PC-9 (cell line): ENCODE measurements at regions not wholly inside any gene's neighbourhood (a gene's known extent, or its start where the extent isn't known, plus 50 kb on each side); places are given as distances from the start of the nearest gene placed in this dataset.

Experiments used
- BruUV-seq: library from RNA; stranded (reverse); fragments of 400-500 nt; replicated peaks from 2 replicates; lab custom pipeline; 2021; lab: Mats Ljungman, UMichigan
- CTCF ChIA-PET: fragments of 300-600 bp; sonication (Branson Sonifier 250); formaldehyde crosslinking; loops from one replicate; lab custom pipeline; 2022; ENCODE audit warnings: antibody characterized with exemption; lab: Charles Lee
- POLR2A ChIA-PET: fragments of 300-600 bp; sonication (Branson Sonifier 250); formaldehyde crosslinking; loops from one replicate; lab custom pipeline; 2022; ENCODE audit warnings: antibody characterized with exemption; ENCODE audit not compliant: unreplicated experiment; lab: Charles Lee
- DNase-seq, 2 experiments: peaks; one replicate each; pipeline versions ENCODE4 v3.0.0 to v3.0.0-alpha.2; 2015 to 2022; ENCODE audit warnings: mixed read lengths in 1 of 2
- H2AFZ ChIP-seq: fragments of 200-600 bp; sonication (generic); 2 replicates; pipeline ENCODE4 v1.8.1; 2017; ENCODE audit warnings: antibody characterized with exemption
- H3F3A ChIP-seq: fragments of 200-600 bp; sonication (generic); 2 replicates; pipeline ENCODE4 v1.8.1; 2017; ENCODE audit warnings: antibody characterized with exemption, mild to moderate bottlenecking, low read depth; ENCODE audit not compliant: insufficient read depth
- H3K27ac ChIP-seq: fragments of 200-600 bp; sonication (generic); 2 replicates; pipeline ENCODE4 v1.6.1; 2016; ENCODE audit warnings: mixed run types
- H3K27me3 ChIP-seq: fragments of 200-600 bp; sonication (generic); 2 replicates; pipeline ENCODE4 v1.6.1; 2016; ENCODE audit warnings: low read depth, mixed run types; ENCODE audit not compliant: insufficient read depth
- H3K36me3 ChIP-seq: fragments of 200-600 bp; sonication (generic); 2 replicates; pipeline ENCODE4 v1.6.1; 2016; ENCODE audit warnings: low read depth, mixed run types
- H3K4me1 ChIP-seq: fragments of 200-600 bp; sonication (generic); replicated peaks from 2 replicates; pipeline ENCODE4 v1.6.1; 2016; ENCODE audit warnings: mixed run types; ENCODE audit not compliant: insufficient read depth
- H3K4me2 ChIP-seq: fragments of 200-600 bp; sonication (generic); 2 replicates; pipeline ENCODE4 v1.6.1; 2017; ENCODE audit warnings: mixed run types
- H3K4me3 ChIP-seq: fragments of 200-600 bp; sonication (generic); 2 replicates; pipeline ENCODE4 v1.6.1; 2016; ENCODE audit warnings: mixed run types
- H3K79me2 ChIP-seq: fragments of 200-600 bp; sonication (generic); 2 replicates; pipeline ENCODE4 v1.6.1; 2017; ENCODE audit warnings: low read depth, mixed run types
- H3K9me2 ChIP-seq: fragments of 200-600 bp; sonication (generic); 2 replicates; pipeline ENCODE4 v1.8.1; 2017; ENCODE audit warnings: mild to moderate bottlenecking; ENCODE audit not compliant: insufficient read depth
- H3K9me3 ChIP-seq: fragments of 200-600 bp; sonication (generic); 2 replicates; pipeline ENCODE4 v1.8.1; 2016; ENCODE audit warnings: low read depth; ENCODE audit not compliant: insufficient read depth
- H4K20me1 ChIP-seq: fragments of 200-600 bp; sonication (generic); 2 replicates; pipeline ENCODE4 v1.8.1; 2017; ENCODE audit not compliant: insufficient read depth
- EZH2 ChIP-seq: fragments of 200-600 bp; sonication (generic); IDR thresholded peaks from 2 replicates; pipeline ENCODE4 v1.8.0; 2017; ENCODE audit warnings: antibody characterized with exemption, low read depth
- intact Hi-C: fragments of 100-400 bp; cut with micrococcal nuclease; formaldehyde crosslinking; loops from one replicate; pipeline ENCODE4 v1.10.0; 2022; ENCODE audit not compliant: unreplicated experiment
- TF ChIP-seq, protein P1 (sequence below): fragments of 200-600 bp; sonication (generic); conservative IDR thresholded peaks from 2 replicates; pipeline ENCODE4 v1.6.1; 2017; ENCODE audit warnings: mixed run types, antibody characterized with exemption, mild to moderate bottlenecking, moderate library complexity

DNA sequence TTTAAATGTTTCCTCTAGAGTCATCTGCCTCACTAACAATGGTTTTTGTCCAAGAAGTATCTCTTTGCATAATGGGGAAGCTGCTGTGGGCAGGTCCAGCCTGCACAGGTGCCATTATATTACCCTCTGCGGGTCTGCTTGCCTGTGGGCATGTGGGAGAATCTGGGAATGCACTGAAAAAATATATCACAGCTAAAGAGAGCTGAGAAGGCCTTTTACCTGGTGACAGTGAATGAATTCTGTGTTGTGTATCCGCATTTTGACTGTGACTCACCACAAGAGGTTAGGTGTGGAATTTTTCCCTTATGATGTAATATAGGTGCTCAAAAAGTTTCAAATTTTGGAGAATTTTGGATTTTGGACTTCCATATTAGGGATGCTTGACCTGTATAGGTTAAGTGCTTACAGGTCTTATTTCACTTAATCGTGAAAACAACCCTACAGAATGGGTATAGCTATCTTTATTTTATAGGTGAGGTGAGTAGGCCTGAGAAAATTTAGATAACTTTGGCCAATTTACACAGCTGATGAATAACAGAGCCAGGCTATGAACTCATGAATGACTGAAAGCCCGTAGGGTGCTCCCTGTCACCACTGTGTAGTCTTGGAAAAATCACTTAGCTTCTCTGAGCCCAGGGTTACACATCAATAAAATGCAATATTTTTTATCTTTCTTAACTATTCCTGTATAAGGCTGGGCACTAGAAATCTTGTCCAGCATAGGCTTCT lies 198.0 kb upstream of the EPHA5 start:
- no peaks in the 10 kb centered on the region for H3K36me3 ChIP-seq
- H2AFZ ChIP-seq = no peak overlapping the region
- TF ChIP-seq, protein P1, sequence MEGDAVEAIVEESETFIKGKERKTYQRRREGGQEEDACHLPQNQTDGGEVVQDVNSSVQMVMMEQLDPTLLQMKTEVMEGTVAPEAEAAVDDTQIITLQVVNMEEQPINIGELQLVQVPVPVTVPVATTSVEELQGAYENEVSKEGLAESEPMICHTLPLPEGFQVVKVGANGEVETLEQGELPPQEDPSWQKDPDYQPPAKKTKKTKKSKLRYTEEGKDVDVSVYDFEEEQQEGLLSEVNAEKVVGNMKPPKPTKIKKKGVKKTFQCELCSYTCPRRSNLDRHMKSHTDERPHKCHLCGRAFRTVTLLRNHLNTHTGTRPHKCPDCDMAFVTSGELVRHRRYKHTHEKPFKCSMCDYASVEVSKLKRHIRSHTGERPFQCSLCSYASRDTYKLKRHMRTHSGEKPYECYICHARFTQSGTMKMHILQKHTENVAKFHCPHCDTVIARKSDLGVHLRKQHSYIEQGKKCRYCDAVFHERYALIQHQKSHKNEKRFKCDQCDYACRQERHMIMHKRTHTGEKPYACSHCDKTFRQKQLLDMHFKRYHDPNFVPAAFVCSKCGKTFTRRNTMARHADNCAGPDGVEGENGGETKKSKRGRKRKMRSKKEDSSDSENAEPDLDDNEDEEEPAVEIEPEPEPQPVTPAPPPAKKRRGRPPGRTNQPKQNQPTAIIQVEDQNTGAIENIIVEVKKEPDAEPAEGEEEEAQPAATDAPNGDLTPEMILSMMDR = no peak
- no peak for TF ChIP-seq EZH2
- no peak overlapping the region for H3K4me2 ChIP-seq
- H3K27me3 ChIP-seq = no peaks in the 10 kb centered on the region
- DNase-seq = peak; percentile 1 to 36
- H3K9me3 ChIP-seq = no peaks in the 10 kb centered on the region
- no peak overlapping the region for H3K4me3 ChIP-seq
- no peaks in the 10 kb centered on the region for H3F3A ChIP-seq
- H3K79me2 ChIP-seq = no peaks in the 10 kb centered on the region
- CTCF ChIA-PET = no interaction called here
- POLR2A ChIA-PET = no interaction called here
- no peaks in the 10 kb centered on the region for H3K4me1 ChIP-seq
- H3K9me2 ChIP-seq = no peaks in the 10 kb centered on the region
- intact Hi-C loops = no loop called here
- no peaks in the 10 kb centered on the region for H4K20me1 ChIP-seq
- no TSS peak for BruUV-seq
- H3K27ac ChIP-seq = no peak overlapping the region

DNA sequence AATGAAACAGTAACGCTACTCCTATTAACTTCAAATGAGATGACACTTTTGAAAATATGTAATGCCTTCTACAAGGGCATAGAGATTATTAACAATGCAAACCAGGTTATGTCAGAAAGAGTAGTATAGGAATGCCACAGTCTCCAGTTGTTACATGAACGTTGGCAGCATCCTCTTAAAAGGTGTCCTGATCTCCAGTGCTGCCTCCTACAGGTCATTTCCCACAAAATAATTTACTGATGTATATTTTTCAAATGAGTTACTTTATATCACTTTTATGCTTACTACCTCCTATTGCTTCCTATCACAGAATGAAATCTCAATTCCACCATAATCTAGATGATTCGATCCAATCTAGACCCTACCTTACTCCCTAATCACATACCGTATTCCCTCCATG lies 195.2 kb upstream of the EPHA5 start:
- Histone ChIP-seq H2AFZ (no peak overlapping the region), H3K9me3 (no peaks in the 10 kb centered on the region), H3K27ac (no peak overlapping the region), H3K4me3 (no peak overlapping the region), H4K20me1 (no peaks in the 10 kb centered on the region), H3K4me2 (no peak overlapping the region), H3F3A (no peaks in the 10 kb centered on the region), H3K4me1 (no peaks in the 10 kb centered on the region), H3K79me2 (no peaks in the 10 kb centered on the region), H3K27me3 (no peaks in the 10 kb centered on the region), H3K36me3 (no peaks in the 10 kb centered on the region), H3K9me2 (no peaks in the 10 kb centered on the region)
- DNase-seq = no peak
- ChIA-PET CTCF (no interaction called here), POLR2A (no interaction called here)
- intact Hi-C loops = no loop called here
- BruUV-seq = no TSS peak
- TF ChIP-seq, protein P1 = peak; percentile 38; the same call in 1 of the 2 replicates
- TF ChIP-seq EZH2 = no peak

DNA sequence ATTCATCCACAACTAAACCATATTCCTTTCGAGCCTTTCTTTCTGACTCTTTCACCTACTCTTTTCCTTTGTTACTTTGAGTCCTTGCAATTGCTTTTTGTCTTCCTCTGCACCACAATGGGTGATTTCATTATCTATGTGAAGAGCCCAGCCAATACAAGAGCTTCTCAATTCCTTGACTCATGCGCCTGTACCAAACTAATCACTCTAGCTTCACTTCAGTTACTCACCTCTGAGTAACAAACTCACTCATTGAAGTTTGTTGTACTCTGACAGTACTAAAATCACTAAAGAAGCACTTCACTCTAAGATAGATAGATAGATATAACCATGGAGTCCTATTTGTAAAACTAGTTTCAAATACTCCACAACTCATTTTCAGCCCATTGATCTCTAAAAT lies 191.7 kb upstream of the EPHA5 start:
- TF ChIP-seq, protein P1 = no peak
- TF ChIP-seq EZH2 = no peak
- H3K9me3 ChIP-seq = no peaks in the 10 kb centered on the region
- BruUV-seq = no TSS peak
- no peak for DNase-seq
- no peak overlapping the region for H3K4me2 ChIP-seq
- H3F3A ChIP-seq = no peaks in the 10 kb centered on the region
- ChIA-PET CTCF (no interaction called here), POLR2A (no interaction called here)
- intact Hi-C loops = no loop called here
- no peaks in the 10 kb centered on the region for H3K79me2 ChIP-seq
- H3K9me2 ChIP-seq = no peaks in the 10 kb centered on the region
- H4K20me1 ChIP-seq = no peaks in the 10 kb centered on the region
- H3K4me3 ChIP-seq = no peak overlapping the region
- H3K27me3 ChIP-seq = no peaks in the 10 kb centered on the region
- no peak overlapping the region for H3K27ac ChIP-seq
- no peaks in the 10 kb centered on the region for H3K36me3 ChIP-seq
- no peak overlapping the region for H2AFZ ChIP-seq
- no peaks in the 10 kb centered on the region for H3K4me1 ChIP-seq
